ENCODE measurements at regions not wholly inside any gene's neighbourhood (a gene's known extent, or its start where the extent isn't known, plus 50 kb on each side); places are given as distances from the start of the nearest gene placed in this dataset.
"Not testable (repeated sequence)": the region's sequence is repeated elsewhere in the genome, so short reads cannot be mapped to it uniquely, and the experiment has no call there.

DNA sequence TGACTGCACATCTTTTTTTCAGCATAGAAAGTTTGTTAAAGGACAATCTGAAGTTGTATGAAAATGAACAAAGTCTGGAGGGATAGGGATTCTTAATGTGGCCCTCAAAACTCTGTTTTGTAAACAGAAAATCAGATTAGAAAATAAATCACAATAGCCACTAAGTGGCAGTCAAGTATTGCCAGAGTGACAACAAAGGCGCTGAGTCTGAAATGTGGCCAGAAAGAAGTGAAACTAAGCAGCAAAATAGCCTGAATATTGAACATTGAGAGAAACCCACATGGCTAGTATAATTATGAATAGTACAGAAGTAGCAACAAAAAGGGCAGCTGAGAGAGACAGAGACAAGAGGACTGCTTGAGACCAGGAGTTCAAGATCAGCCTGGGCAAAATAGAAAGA is 81.1 kb upstream of the CT45A1 start:
- FAIRE-seq (peak; percentile 95), DNase-seq (ENCODE audit: insufficient read length, low spot score) (no peak)
- TF ChIP-seq SPI1 (IDR thresholded peaks at IDR 0.05; ENCODE audit: low read depth, low read length) (peak; percentile 40), POU2F2 (IDR thresholded peaks at IDR 0.05; ENCODE audit: low read depth, low read length) (no peak)

DNA sequence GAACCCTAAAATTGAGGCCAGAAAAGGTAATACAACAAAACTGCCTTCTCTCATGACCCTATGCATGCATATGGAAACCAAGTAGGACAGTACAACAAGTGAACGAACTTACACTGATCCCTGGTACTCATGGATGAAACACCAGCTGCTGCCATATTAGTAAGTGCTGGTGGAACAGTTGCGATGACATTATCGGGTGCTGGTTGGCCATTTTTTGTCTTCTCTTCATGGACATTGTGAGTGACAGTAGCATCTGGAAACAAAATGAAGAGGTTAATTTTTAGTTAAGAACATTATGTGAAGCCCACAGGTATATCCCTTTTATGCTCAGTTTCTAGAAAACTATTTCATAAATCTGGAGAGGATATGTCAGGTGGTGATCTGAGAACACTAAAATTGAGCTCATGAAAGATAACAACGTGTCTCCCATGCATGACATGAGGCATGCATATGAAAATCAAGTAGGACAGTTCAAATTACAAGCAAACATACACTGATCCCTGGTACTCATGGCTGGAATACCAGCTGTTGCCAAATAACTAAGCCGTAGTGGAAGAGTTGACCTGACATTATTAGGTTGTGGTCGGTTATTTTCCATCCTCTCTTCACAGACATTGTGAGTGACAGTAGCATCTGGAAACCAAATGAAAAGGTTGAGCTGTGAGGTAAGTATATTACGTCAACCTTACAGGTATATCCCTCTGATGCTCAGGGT is 74.2 kb upstream of the CT45A1 start:
- FAIRE-seq (peak; percentile 61), DNase-seq (ENCODE audit: insufficient read length, low spot score) (no peak)
- TF ChIP-seq SPI1 (IDR thresholded peaks at IDR 0.05; ENCODE audit: low read depth, low read length): no peak
- TF ChIP-seq PAX5 (IDR thresholded peaks at IDR 0.05; ENCODE audit: insufficient read depth, low read length, severe bottlenecking): no peak
- no peak for TF ChIP-seq POLR2A (IDR thresholded peaks at IDR 0.05; ENCODE audit: low read depth, low read length)
- no peak for TF ChIP-seq TAF1 (IDR thresholded peaks at IDR 0.05; ENCODE audit: low read depth, low read length)
- TF ChIP-seq POU2F2 (IDR thresholded peaks at IDR 0.05; ENCODE audit: low read depth, low read length): no peak
- no peak for TF ChIP-seq POLR2AphosphoS5 (IDR thresholded peaks at IDR 0.05; ENCODE audit: low read depth, low read length)

DNA sequence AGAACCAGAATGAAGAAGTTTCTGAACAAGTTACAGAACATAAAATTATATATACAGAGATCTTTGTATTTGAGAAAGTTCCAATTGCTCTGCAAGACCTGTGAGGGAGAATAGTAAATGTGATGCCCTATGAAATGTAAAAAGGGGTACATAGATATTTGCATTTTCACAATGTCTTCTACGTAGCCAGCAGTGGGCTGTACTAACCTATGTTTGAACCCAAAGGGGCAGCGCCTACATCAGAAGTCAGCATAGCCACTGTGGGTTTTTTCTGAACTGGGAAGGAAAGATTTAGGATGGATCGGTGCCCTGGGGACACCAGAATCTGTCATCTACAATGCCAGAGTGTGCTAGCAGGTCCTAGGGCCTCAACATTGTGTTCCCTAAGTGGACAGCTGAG is 69.5 kb upstream of the CT45A1 start:
- no peak for DNase-seq (ENCODE audit: insufficient read length, low spot score)
- no peak for FAIRE-seq
- TF ChIP-seq POLR2A (IDR thresholded peaks at IDR 0.05; ENCODE audit: low read depth, low read length) (no peak), POU2F2 (IDR thresholded peaks at IDR 0.05; ENCODE audit: low read depth, low read length) (no peak), SPI1 (IDR thresholded peaks at IDR 0.05; ENCODE audit: low read depth, low read length) (no peak), POLR2AphosphoS5 (IDR thresholded peaks at IDR 0.05; ENCODE audit: low read depth, low read length) (no peak), PAX5 (IDR thresholded peaks at IDR 0.05; ENCODE audit: insufficient read depth, low read length, severe bottlenecking) (no peak), TAF1 (IDR thresholded peaks at IDR 0.05; ENCODE audit: low read depth, low read length) (no peak)

DNA sequence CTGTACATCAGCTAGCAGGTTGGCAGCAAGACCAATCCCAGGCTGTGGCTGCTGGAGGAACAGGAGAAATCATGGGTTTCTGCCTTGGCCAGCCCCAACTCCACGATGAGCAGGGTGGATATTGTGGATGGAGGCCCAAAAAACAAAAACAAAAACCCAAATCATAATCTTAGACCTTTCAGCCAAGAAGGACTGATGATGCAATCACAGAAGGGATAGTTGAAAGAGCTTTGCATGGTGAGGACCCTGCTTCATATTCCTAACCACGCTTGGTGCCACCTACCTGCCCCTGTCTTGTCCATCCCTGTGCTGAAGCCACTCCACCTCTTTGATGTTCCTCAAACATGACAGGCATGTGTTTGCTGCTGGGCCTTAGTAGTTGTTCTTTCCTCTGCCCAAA is 68.8 kb upstream of the CT45A1 start:
- DNase-seq (ENCODE audit: insufficient read length, low spot score): no peak
- no peak for TF ChIP-seq POLR2AphosphoS5 (IDR thresholded peaks at IDR 0.05; ENCODE audit: low read depth, low read length)
- TF ChIP-seq PAX5 (IDR thresholded peaks at IDR 0.05; ENCODE audit: insufficient read depth, low read length, severe bottlenecking): no peak
- no peak for TF ChIP-seq TAF1 (IDR thresholded peaks at IDR 0.05; ENCODE audit: low read depth, low read length)
- no peak for TF ChIP-seq POU2F2 (IDR thresholded peaks at IDR 0.05; ENCODE audit: low read depth, low read length)
- no peak for TF ChIP-seq SPI1 (IDR thresholded peaks at IDR 0.05; ENCODE audit: low read depth, low read length)
- TF ChIP-seq POLR2A (IDR thresholded peaks at IDR 0.05; ENCODE audit: low read depth, low read length): no peak
- no peak for FAIRE-seq

DNA sequence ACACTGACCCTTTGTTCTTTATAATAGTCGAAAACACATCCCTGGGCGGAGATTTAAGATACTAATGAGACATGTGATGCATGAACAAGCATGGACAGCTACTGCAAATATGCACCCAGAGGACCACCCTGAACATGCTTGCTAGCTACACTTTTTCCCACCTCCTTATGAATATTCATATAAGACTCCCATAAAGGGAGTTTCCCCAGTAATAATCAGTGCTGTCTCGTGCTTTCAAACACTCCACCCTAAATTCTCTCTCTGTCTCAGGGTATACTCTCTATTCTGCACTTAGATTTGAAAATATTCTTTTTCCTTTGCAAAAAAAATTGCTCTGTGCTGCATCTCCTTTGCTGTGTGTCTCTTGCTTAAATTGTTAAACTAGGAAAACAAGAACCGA is 64.4 kb upstream of the CT45A1 start:
- FAIRE-seq: no peak
- no peak for DNase-seq (ENCODE audit: insufficient read length, low spot score)
- TF ChIP-seq POU2F2 (IDR thresholded peaks at IDR 0.05; ENCODE audit: low read depth, low read length) (0 out of 2 replicates have a peak, but pooled peaks have one; percentile 26), TAF1 (IDR thresholded peaks at IDR 0.05; ENCODE audit: low read depth, low read length) (no peak), PAX5 (IDR thresholded peaks at IDR 0.05; ENCODE audit: insufficient read depth, low read length, severe bottlenecking) (no peak)

DNA sequence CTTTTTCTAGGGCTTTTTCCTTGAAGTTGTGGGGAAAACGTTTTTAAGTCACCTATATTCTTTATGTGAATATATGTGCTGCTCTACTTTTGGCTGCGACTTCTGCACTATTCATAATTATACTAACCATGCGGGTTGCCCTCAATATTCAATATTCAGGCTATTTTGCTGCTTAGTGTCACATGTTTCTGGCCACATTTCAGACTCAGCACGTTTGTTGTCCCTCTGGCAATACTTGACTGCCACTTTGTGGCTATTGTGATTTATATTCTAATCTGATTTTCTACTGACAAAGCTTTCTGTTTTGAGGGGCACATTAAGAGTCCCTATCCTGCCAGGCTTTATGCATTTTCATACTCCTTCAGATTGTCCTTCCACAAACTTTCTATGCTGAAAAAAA is 63.9 kb upstream of the CT45A1 start:
- DNase-seq (ENCODE audit: insufficient read length, low spot score): no peak
- TF ChIP-seq POLR2AphosphoS5 (IDR thresholded peaks at IDR 0.05; ENCODE audit: low read depth, low read length) (no peak), PAX5 (IDR thresholded peaks at IDR 0.05; ENCODE audit: insufficient read depth, low read length, severe bottlenecking) (no peak), POU2F2 (IDR thresholded peaks at IDR 0.05; ENCODE audit: low read depth, low read length) (no peak), SPI1 (IDR thresholded peaks at IDR 0.05; ENCODE audit: low read depth, low read length) (no peak), TAF1 (IDR thresholded peaks at IDR 0.05; ENCODE audit: low read depth, low read length) (no peak), POLR2A (IDR thresholded peaks at IDR 0.05; ENCODE audit: low read depth, low read length) (no peak)
- FAIRE-seq: no peak

DNA sequence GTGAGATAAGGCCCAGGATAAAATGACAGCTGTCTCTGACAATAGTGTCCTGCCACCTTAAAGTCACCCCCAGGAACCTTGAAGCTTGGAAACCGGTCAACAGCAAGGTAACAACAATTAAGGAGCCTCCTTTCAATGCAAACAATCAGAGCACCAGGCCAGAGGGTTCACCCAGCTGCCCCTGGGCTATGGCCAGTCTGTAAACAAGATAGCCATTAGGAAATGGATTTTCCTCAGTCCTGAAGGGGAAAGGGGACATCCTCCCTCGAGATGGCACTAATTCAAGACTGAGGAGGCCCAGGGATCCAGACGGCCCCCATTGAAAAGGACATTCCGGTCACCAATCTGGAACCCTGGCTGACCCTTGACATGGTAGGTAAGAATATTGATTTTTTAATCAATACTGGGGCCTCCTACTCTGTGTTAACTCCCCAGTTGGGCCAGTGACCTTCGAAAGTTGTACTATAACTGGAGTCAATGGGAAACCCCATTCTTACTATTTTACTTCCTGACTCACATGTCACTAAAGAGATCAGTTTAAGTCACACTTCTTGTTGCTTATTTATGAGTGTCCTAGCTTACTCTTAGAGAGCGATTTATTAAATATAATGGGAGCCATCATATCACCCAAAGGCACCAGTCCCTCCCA is 61.7 kb upstream of the CT45A1 start:
- DNase-seq (ENCODE audit: insufficient read length, low spot score) (no peak), FAIRE-seq (peak; percentile 50)
- no peak for TF ChIP-seq PAX5 (IDR thresholded peaks at IDR 0.05; ENCODE audit: insufficient read depth, low read length, severe bottlenecking)
- TF ChIP-seq POU2F2 (IDR thresholded peaks at IDR 0.05; ENCODE audit: low read depth, low read length): no peak
- TF ChIP-seq POLR2A (IDR thresholded peaks at IDR 0.05; ENCODE audit: low read depth, low read length): no peak
- TF ChIP-seq SPI1 (IDR thresholded peaks at IDR 0.05; ENCODE audit: low read depth, low read length): no peak
- no peak for TF ChIP-seq POLR2AphosphoS5 (IDR thresholded peaks at IDR 0.05; ENCODE audit: low read depth, low read length)
- TF ChIP-seq TAF1 (IDR thresholded peaks at IDR 0.05; ENCODE audit: low read depth, low read length): no peak

DNA sequence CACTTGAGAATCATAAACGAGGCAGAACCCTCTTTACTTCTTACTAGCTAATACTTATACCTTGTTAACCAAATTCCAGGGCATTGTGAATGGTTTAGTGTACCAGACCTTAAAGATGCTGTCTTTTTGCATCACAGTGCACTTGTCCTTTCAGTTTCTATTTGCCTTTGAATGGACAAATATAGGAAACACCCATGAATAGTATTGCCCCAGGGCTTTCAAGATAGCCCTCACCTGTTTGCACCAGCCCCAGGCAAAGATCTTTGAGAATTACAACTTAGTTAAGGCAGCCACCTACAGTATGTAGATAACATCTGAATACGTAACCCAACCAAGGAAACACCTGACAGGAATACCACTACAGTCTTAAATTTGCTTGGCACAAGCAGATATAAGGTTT is 60.8 kb upstream of the CT45A1 start:
- TF ChIP-seq POU2F2 (IDR thresholded peaks at IDR 0.05; ENCODE audit: low read depth, low read length): no peak
- TF ChIP-seq POLR2AphosphoS5 (IDR thresholded peaks at IDR 0.05; ENCODE audit: low read depth, low read length): no peak
- TF ChIP-seq TAF1 (IDR thresholded peaks at IDR 0.05; ENCODE audit: low read depth, low read length): no peak
- no peak for TF ChIP-seq POLR2A (IDR thresholded peaks at IDR 0.05; ENCODE audit: low read depth, low read length)
- no peak for TF ChIP-seq SPI1 (IDR thresholded peaks at IDR 0.05; ENCODE audit: low read depth, low read length)
- TF ChIP-seq PAX5 (IDR thresholded peaks at IDR 0.05; ENCODE audit: insufficient read depth, low read length, severe bottlenecking): no peak
- FAIRE-seq: no peak

DNA sequence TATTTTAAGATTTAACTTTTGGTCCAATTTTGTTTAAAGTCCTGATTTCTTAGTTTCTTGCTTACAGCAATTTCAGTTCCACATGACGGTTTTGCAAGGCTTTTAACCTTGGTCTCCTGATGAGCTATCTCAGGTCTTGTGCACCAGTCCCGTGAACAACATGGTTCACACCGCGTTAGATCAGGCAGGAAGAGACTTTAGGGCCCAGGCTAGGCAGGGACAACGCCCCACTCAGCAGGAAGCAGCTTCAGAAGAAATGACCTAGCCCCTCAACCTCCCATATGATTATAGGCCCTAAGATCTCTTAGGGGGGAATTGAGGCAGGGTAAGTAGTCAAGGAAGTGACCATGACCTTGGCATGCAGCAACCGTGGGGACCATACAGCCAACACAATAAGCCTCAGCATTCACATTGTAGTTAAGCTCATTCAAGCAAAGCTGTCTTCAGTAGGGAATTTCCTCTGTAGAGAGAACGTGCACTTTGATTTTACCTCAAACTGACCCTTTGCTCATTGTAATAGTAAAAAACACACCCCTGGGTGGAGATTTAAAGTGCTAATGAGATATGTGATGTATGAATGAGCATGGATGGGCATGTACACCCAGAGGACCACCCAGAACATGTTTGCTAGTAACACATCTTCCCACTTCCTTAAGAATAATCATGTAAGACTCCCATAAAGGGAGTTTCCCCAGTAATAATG is 55.3 kb upstream of the CT45A1 start:
- not testable (repeated sequence) for DNase-seq (ENCODE audit: insufficient read length, low spot score)
- FAIRE-seq: peak; percentile 93

More for the DNA sequence above, 60.8 kb upstream of the CT45A1 start:
- no peak for DNase-seq (ENCODE audit: insufficient read length, low spot score)
